Smooth muscle cell (in vitro differentiated cells): ENCODE measurements at regions not wholly inside any gene's neighbourhood (a gene's known extent, or its start where the extent isn't known, plus 50 kb on each side); places are given as distances from the start of the nearest gene placed in this dataset.

ENCODE experiments used
- DNase-seq: peaks from one replicate; lab custom pipeline; 2025; ENCODE audit not compliant: unreplicated experiment; lab: John Stamatoyannopoulos, UW
- H2AFZ ChIP-seq: fragments of 200-600 bp; sonication (generic); 2 replicates; pipeline ENCODE4 v1.6.0; 2016; ENCODE audit warnings: antibody characterized with exemption, low read depth, mild to moderate bottlenecking
- H3F3A ChIP-seq: fragments of 200-600 bp; sonication (generic); 2 replicates; pipeline ENCODE4 v1.6.0; 2017; ENCODE audit warnings: antibody characterized with exemption, low read depth
- H3K27ac ChIP-seq: fragments of 200-600 bp; sonication (generic); 2 replicates; pipeline ENCODE4 v1.5.1; 2016; ENCODE audit warnings: low read depth, mild to moderate bottlenecking
- H3K27me3 ChIP-seq: fragments of 200-600 bp; sonication (generic); 2 replicates; pipeline ENCODE4 v1.6.1; 2016; ENCODE audit warnings: low read depth, mild to moderate bottlenecking
- H3K36me3 ChIP-seq: fragments of 200-600 bp; sonication (generic); 2 replicates; pipeline ENCODE4 v1.5.1; 2016; ENCODE audit warnings: low read depth
- H3K4me1 ChIP-seq: fragments of 200-600 bp; sonication (generic); 2 replicates; pipeline ENCODE4 v1.5.1; 2016; ENCODE audit warnings: low read depth
- H3K4me2 ChIP-seq: fragments of 200-600 bp; sonication (generic); 2 replicates; pipeline ENCODE4 v1.6.0; 2016; ENCODE audit warnings: mild to moderate bottlenecking
- H3K4me3 ChIP-seq: fragments of 200-600 bp; sonication (generic); 2 replicates; pipeline ENCODE4 v1.5.1; 2016; ENCODE audit warnings: mild to moderate bottlenecking
- H3K79me2 ChIP-seq: fragments of 200-600 bp; sonication (generic); 2 replicates; pipeline ENCODE4 v1.6.0; 2016; ENCODE audit warnings: low read depth, mild to moderate bottlenecking
- H3K9ac ChIP-seq: fragments of 200-600 bp; sonication (generic); 2 replicates; pipeline ENCODE4 v1.6.0; 2016; ENCODE audit warnings: low read depth
- H3K9me3 ChIP-seq: fragments of 200-600 bp; sonication (generic); replicated peaks from 2 replicates; pipeline ENCODE4 v1.5.1; 2016; ENCODE audit warnings: low read depth
- H4K20me1 ChIP-seq: fragments of 200-600 bp; sonication (generic); 2 replicates; pipeline ENCODE4 v1.6.0; 2016; ENCODE audit warnings: low read depth
- CTCF ChIP-seq: fragments of 200-600 bp; sonication (generic); IDR thresholded peaks from 2 replicates; pipeline ENCODE4 v1.5.1; 2017; ENCODE audit warnings: borderline replicate concordance, mild to moderate bottlenecking, antibody characterized with exemption; ENCODE audit not compliant: insufficient read depth, poor library complexity, severe bottlenecking
- WGBS: methylation state at CpG from one replicate; pipeline ENCODE4 v1.1.7; 2016; ENCODE audit warnings: low lambda C conversion rate; 5-methylcytosine and 5-hydroxymethylcytosine counted together

DNA sequence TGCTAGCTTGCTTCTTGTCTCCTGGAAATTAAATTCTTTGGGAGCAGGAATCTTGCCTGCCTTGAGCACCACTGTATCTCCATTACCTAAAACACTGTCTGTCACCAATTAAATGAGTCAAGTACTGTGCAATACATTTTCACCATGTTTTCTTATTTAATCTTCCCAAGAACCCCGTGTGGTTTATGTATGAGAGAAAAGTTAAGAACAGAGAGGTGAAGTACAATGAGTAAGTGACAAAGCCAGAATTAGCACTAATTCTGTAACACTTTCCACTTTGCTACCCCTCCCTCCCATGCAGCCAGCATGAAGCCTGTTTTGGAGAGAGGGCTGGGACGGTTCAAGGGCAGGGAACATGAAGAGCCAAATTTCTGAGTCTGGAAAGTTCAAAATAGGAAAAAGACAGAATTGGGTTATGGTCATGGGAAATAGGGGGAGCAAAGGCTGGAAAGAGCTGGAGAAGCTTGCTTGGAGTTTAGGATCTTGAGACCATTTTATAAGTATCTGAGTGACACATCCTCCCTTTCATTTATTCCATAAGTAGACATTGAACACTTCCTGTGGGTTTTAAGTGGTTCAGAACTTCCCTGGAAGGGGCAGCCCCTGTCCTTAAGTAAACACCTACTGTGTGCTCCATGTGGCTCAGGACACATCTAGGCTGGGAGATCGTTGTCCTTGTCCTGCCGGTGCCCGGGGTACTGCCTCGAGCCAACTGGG is 60.5 kb upstream of the CHST1 start:
- Histone ChIP-seq H3K4me1 (no peaks in the 10 kb centered on the region), H3K4me2 (no peak overlapping the region), H3K27ac (no peak overlapping the region), H4K20me1 (no peaks in the 10 kb centered on the region), H3K9ac (no peak overlapping the region), H3K36me3 (no peaks in the 10 kb centered on the region), H3K9me3 (no peaks in the 10 kb centered on the region), H3K79me2 (no peaks in the 10 kb centered on the region), H3K27me3 (no peaks in the 10 kb centered on the region), H3F3A (no peaks in the 10 kb centered on the region), H3K4me3 (no peak overlapping the region), H2AFZ (no peak overlapping the region)
- WGBS, result 90% methylated on average over 6 of the region's 6 CpGs
- DNase-seq, result no peak
- TF ChIP-seq CTCF, result no peak

- no peaks in the 10 kb centered on the region for H3K79me2 ChIP-seq
- no peak for DNase-seq
- no peak overlapping the region for H3K4me3 ChIP-seq
- H3K9ac ChIP-seq, result no peak overlapping the region
- no peaks in the 10 kb centered on the region for H3F3A ChIP-seq
- TF ChIP-seq CTCF, result no peak
- no peaks in the 10 kb centered on the region for H3K4me1 ChIP-seq
- no peaks in the 10 kb centered on the region for H3K36me3 ChIP-seq
- 98% methylated on average over 3 of the region's 3 CpGs for WGBS
- H3K4me2 ChIP-seq, result no peak overlapping the region
- no peaks in the 10 kb centered on the region for H4K20me1 ChIP-seq
- no peaks in the 10 kb centered on the region for H3K27me3 ChIP-seq
- H2AFZ ChIP-seq, result no peak overlapping the region
- no peaks in the 10 kb centered on the region for H3K9me3 ChIP-seq
- H3K27ac ChIP-seq, result no peak overlapping the region
Measured at GRCh38 chr11:45725121-45725520, 59.7 kb upstream of the CHST1 start.

GRCh38 chr11:45724153-45724552 is 58.7 kb upstream of the CHST1 start:
- no peaks in the 10 kb centered on the region for H4K20me1 ChIP-seq
- no peak for TF ChIP-seq CTCF
- WGBS, result 78% methylated on average over 3 of the region's 3 CpGs
- H3K27me3 ChIP-seq, result peaks cover 3% of the 10 kb centered on the region
- H2AFZ ChIP-seq, result no peak overlapping the region
- no peak overlapping the region for H3K27ac ChIP-seq
- H3K9ac ChIP-seq, result no peak overlapping the region
- H3F3A ChIP-seq, result no peaks in the 10 kb centered on the region
- H3K4me1 ChIP-seq, result no peaks in the 10 kb centered on the region
- H3K9me3 ChIP-seq, result no peaks in the 10 kb centered on the region
- H3K4me2 ChIP-seq, result no peak overlapping the region
- no peak for DNase-seq
- H3K36me3 ChIP-seq, result no peaks in the 10 kb centered on the region
- no peaks in the 10 kb centered on the region for H3K79me2 ChIP-seq
- H3K4me3 ChIP-seq, result no peak overlapping the region

- no peaks in the 10 kb centered on the region for H3K79me2 ChIP-seq
- H3K27me3 ChIP-seq, result peaks cover 8% of the 10 kb centered on the region
- no peaks in the 10 kb centered on the region for H3K4me1 ChIP-seq
- no peak overlapping the region for H2AFZ ChIP-seq
- H4K20me1 ChIP-seq, result no peaks in the 10 kb centered on the region
- no peaks in the 10 kb centered on the region for H3K36me3 ChIP-seq
- no peak overlapping the region for H3K27ac ChIP-seq
- H3K4me3 ChIP-seq, result no peak overlapping the region
- H3K9me3 ChIP-seq, result no peaks in the 10 kb centered on the region
- H3K9ac ChIP-seq, result no peak overlapping the region
- no peaks in the 10 kb centered on the region for H3F3A ChIP-seq
- 81% methylated on average over 7 of the region's 7 CpGs for WGBS
- no peak for DNase-seq
- no peak for TF ChIP-seq CTCF
- no peak overlapping the region for H3K4me2 ChIP-seq
Measured at GRCh38 chr11:45723397-45723796, 58.0 kb upstream of the CHST1 start.
